Mesenchymal stem cell (in vitro differentiated cells and primary cell): ENCODE measurements at regions not wholly inside any gene's neighbourhood (a gene's known extent, or its start where the extent isn't known, plus 50 kb on each side); places are given as distances from the start of the nearest gene placed in this dataset.

Experiments
- DNase-seq: peaks from one replicate; pipeline ENCODE4 v3.0.0-alpha.2; 2013
- H2AFZ ChIP-seq: one replicate; pipeline ENCODE4 v1.6.1; 2013; ENCODE audit warnings: low read depth, mild to moderate bottlenecking, control low read depth, inconsistent platforms, low read length, moderate library complexity
- H2AK5ac ChIP-seq: 2 replicates; pipeline ENCODE4 v1.6.1; 2013; ENCODE audit warnings: low read length, moderate library complexity, mild to moderate bottlenecking, inconsistent platforms; ENCODE audit not compliant: severe bottlenecking
- H2BK120ac ChIP-seq: one replicate; pipeline ENCODE4 v1.6.1; 2013; ENCODE audit warnings: low read depth, mild to moderate bottlenecking, inconsistent platforms, low read length, moderate library complexity
- H2BK12ac ChIP-seq, 2 experiments: one replicate each; pipeline ENCODE4 v1.6.1; 2013; ENCODE audit warnings: inconsistent platforms in 2 of 2, low read length in 2 of 2, mild to moderate bottlenecking in 2 of 2, moderate library complexity in 2 of 2, control low read depth in 1 of 2
- H2BK15ac ChIP-seq: one replicate; pipeline ENCODE4 v1.6.1; 2013; ENCODE audit warnings: mild to moderate bottlenecking, low read depth, inconsistent platforms; ENCODE audit not compliant: poor library complexity, severe bottlenecking
- H2BK5ac ChIP-seq: 2 replicates; pipeline ENCODE4 v1.6.1; 2013; ENCODE audit warnings: low read depth, mild to moderate bottlenecking, low read length, control low read depth, inconsistent platforms; ENCODE audit not compliant: poor library complexity, severe bottlenecking
- H3K14ac ChIP-seq, 2 experiments: one replicate each; pipeline ENCODE4 v1.6.1; 2013; ENCODE audit warnings: inconsistent platforms in 2 of 2, low read length in 2 of 2, control low read depth in 1 of 2, mild to moderate bottlenecking in 1 of 2, moderate library complexity in 1 of 2
- H3K18ac ChIP-seq, 2 experiments: one replicate each; pipeline ENCODE4 v1.6.1; 2013; ENCODE audit warnings: inconsistent platforms in 2 of 2, low read length in 2 of 2, control low read depth in 1 of 2, low read depth in 1 of 2, mild to moderate bottlenecking in 1 of 2
- H3K23ac ChIP-seq, 2 experiments: one replicate each; pipeline ENCODE4 v1.6.1; 2013; ENCODE audit warnings: inconsistent platforms in 2 of 2, low read length in 2 of 2, mild to moderate bottlenecking in 2 of 2, moderate library complexity in 2 of 2, control low read depth in 1 of 2
- H3K27ac ChIP-seq: 2 replicates; pipeline ENCODE4 v1.5.1; 2013; ENCODE audit warnings: mild to moderate bottlenecking, moderate library complexity, low read length, control low read depth, inconsistent platforms; ENCODE audit not compliant: poor library complexity, severe bottlenecking
- H3K27me3 ChIP-seq, 2 experiments: 2 replicates each; pipeline versions ENCODE4 v1.6.1 to v1.7.0; 2013; ENCODE audit warnings: low read length in 2 of 2, mild to moderate bottlenecking in 2 of 2, moderate library complexity in 2 of 2, control low read depth in 1 of 2, inconsistent platforms in 1 of 2; ENCODE audit not compliant: control insufficient read depth in 1 of 2, insufficient read depth in 1 of 2
- H3K36me3 ChIP-seq, 2 experiments: 2 replicates each; pipeline versions ENCODE4 v1.6.1 to v1.7.0; 2013; ENCODE audit warnings: low read length in 2 of 2, control low read depth in 1 of 2, inconsistent platforms in 1 of 2, low read depth in 1 of 2, mild to moderate bottlenecking in 1 of 2; ENCODE audit not compliant: insufficient read depth in 2 of 2, control insufficient read depth in 1 of 2
- H3K4ac ChIP-seq, 2 experiments: one replicate each; pipeline ENCODE4 v1.6.1; 2013; ENCODE audit warnings: inconsistent platforms in 2 of 2, low read length in 2 of 2, mild to moderate bottlenecking in 2 of 2, moderate library complexity in 2 of 2, control low read depth in 1 of 2, low read depth in 1 of 2
- H3K4me1 ChIP-seq: 2 replicates; pipeline ENCODE4 v1.6.1; 2013; ENCODE audit warnings: low read depth, low read length, control low read depth; ENCODE audit not compliant: control insufficient read depth, insufficient read depth
- H3K4me2 ChIP-seq: 2 replicates; pipeline ENCODE4 v1.6.1; 2013; ENCODE audit warnings: low read length, mild to moderate bottlenecking, inconsistent platforms; ENCODE audit not compliant: poor library complexity, severe bottlenecking
- H3K4me3 ChIP-seq, 2 experiments: 2 replicates each; pipeline versions ENCODE4 v1.5.1 to v1.7.0; 2013; ENCODE audit warnings: low read length in 2 of 2, mild to moderate bottlenecking in 2 of 2, control low read depth in 1 of 2, low read depth in 1 of 2; ENCODE audit not compliant: insufficient read depth in 1 of 2
- H3K79me1 ChIP-seq: replicated peaks from 2 replicates; pipeline ENCODE4 v1.6.1; 2013; ENCODE audit warnings: mild to moderate bottlenecking, control low read depth, low read length, inconsistent platforms; ENCODE audit not compliant: poor library complexity, severe bottlenecking
- H3K9ac ChIP-seq: 2 replicates; pipeline ENCODE4 v1.7.0; 2013; ENCODE audit warnings: mild to moderate bottlenecking, low read length, moderate library complexity
- H3K9me3 ChIP-seq: 2 replicates; pipeline ENCODE4 v1.7.0; 2013; ENCODE audit warnings: mild to moderate bottlenecking, low read length; ENCODE audit not compliant: control insufficient read depth
- H4K8ac ChIP-seq: one replicate; pipeline ENCODE4 v1.6.1; 2013; ENCODE audit warnings: inconsistent platforms, mild to moderate bottlenecking, low read length, moderate library complexity
- H4K91ac ChIP-seq: one replicate; pipeline ENCODE4 v1.6.1; 2013; ENCODE audit warnings: mild to moderate bottlenecking, low read length, inconsistent platforms
- WGBS: methylation state at CpG from one replicate; pipeline ENCODE4 v1.1.7; 2013; ENCODE audit warnings: mixed read lengths; 5-methylcytosine and 5-hydroxymethylcytosine counted together

- peaks cover 0 to 12% of the 10 kb centered on the region in 2 experiments for H3K27me3 ChIP-seq
- DNase-seq, result no peak
- H3K79me1 ChIP-seq, result no peaks in the 10 kb centered on the region
- H2AK5ac ChIP-seq, result no peak overlapping the region
- H2BK12ac ChIP-seq, result no peak overlapping the region
- H3K18ac ChIP-seq, result no peak overlapping the region
- no peak overlapping the region for H2AFZ ChIP-seq
- no peak overlapping the region for H4K8ac ChIP-seq
- no peak overlapping the region for H4K91ac ChIP-seq
- H3K4ac ChIP-seq, result no peak overlapping the region
- H3K9ac ChIP-seq, result no peak overlapping the region
- no peak overlapping the region for H3K14ac ChIP-seq
- no peak overlapping the region for H2BK5ac ChIP-seq
- no peak overlapping the region for H2BK15ac ChIP-seq
- H3K23ac ChIP-seq, result no peak overlapping the region
- no peak overlapping the region for H3K27ac ChIP-seq
- H3K4me3 ChIP-seq, result no peak overlapping the region
- H3K4me2 ChIP-seq, result no peak overlapping the region
- no peaks in the 10 kb centered on the region for H3K9me3 ChIP-seq
- no peaks in the 10 kb centered on the region for H3K4me1 ChIP-seq
- H3K36me3 ChIP-seq, result no peaks in the 10 kb centered on the region
- H2BK120ac ChIP-seq, result no peak overlapping the region
These were observed 352.8 kb downstream of the BUD13 start for GRCh38 chr11:116420030-116420429.

GRCh38 chr11:116418388-116419041 lies 354.3 kb downstream of the BUD13 start:
- H3K18ac ChIP-seq, result no peak overlapping the region
- H2BK5ac ChIP-seq, result no peak overlapping the region
- H3K4me1 ChIP-seq, result no peaks in the 10 kb centered on the region
- H2BK15ac ChIP-seq, result no peak overlapping the region
- no peak overlapping the region for H3K27ac ChIP-seq
- H3K79me1 ChIP-seq, result no peaks in the 10 kb centered on the region
- H4K8ac ChIP-seq, result no peak overlapping the region
- no peak overlapping the region for H4K91ac ChIP-seq
- H3K27me3 ChIP-seq, result peaks cover 0 to 8% of the 10 kb centered on the region in 2 experiments
- no peak overlapping the region for H3K9ac ChIP-seq
- H3K4ac ChIP-seq, result no peak overlapping the region
- 85% methylated on average over 6 of the region's 6 CpGs for WGBS
- H2BK120ac ChIP-seq, result no peak overlapping the region
- no peak overlapping the region for H3K4me3 ChIP-seq
- no peak overlapping the region for H2BK12ac ChIP-seq
- H3K23ac ChIP-seq, result no peak overlapping the region
- no peak overlapping the region for H2AK5ac ChIP-seq
- no peaks in the 10 kb centered on the region for H3K9me3 ChIP-seq
- H3K36me3 ChIP-seq, result no peaks in the 10 kb centered on the region
- H3K14ac ChIP-seq, result no peak overlapping the region
- no peak for DNase-seq
- no peak overlapping the region for H2AFZ ChIP-seq
- no peak overlapping the region for H3K4me2 ChIP-seq

- no peaks in the 10 kb centered on the region for H3K4me1 ChIP-seq
- H3K79me1 ChIP-seq, result no peaks in the 10 kb centered on the region
- H2BK120ac ChIP-seq, result no peak overlapping the region
- no peaks in the 10 kb centered on the region for H3K9me3 ChIP-seq
- peaks cover 0 to 8% of the 10 kb centered on the region in 2 experiments for H3K27me3 ChIP-seq
- WGBS, result 54% methylated on average over 1 of the region's 1 CpG
- H3K4ac ChIP-seq, result no peak overlapping the region
- H4K91ac ChIP-seq, result no peak overlapping the region
- H3K9ac ChIP-seq, result no peak overlapping the region
- H2BK12ac ChIP-seq, result no peak overlapping the region
- H2BK5ac ChIP-seq, result no peak overlapping the region
- H4K8ac ChIP-seq, result no peak overlapping the region
- H3K23ac ChIP-seq, result no peak overlapping the region
- no peak overlapping the region for H3K14ac ChIP-seq
- no peak for DNase-seq
- no peak overlapping the region for H2BK15ac ChIP-seq
- H2AFZ ChIP-seq, result no peak overlapping the region
- no peak overlapping the region for H3K4me2 ChIP-seq
- H3K27ac ChIP-seq, result no peak overlapping the region
- no peak overlapping the region for H2AK5ac ChIP-seq
- H3K36me3 ChIP-seq, result no peaks in the 10 kb centered on the region
- H3K18ac ChIP-seq, result no peak overlapping the region
- no peak overlapping the region for H3K4me3 ChIP-seq
These were observed 355.9 kb downstream of the BUD13 start for GRCh38 chr11:116416852-116417251.

GRCh38 chr11:116415095-116415494 lies 357.7 kb downstream of the BUD13 start:
- Histone ChIP-seq H3K27ac (no peak overlapping the region), H2BK120ac (no peak overlapping the region), H3K4ac (no peak overlapping the region), H3K4me2 (no peak overlapping the region), H2BK15ac (no peak overlapping the region), H4K91ac (no peak overlapping the region), H2BK5ac (no peak overlapping the region), H2AFZ (no peak overlapping the region), H2BK12ac (no peak overlapping the region), H3K36me3 (no peaks in the 10 kb centered on the region), H3K9me3 (no peaks in the 10 kb centered on the region), H3K14ac (no peak overlapping the region), H3K18ac (no peak overlapping the region), H4K8ac (no peak overlapping the region), H3K9ac (no peak overlapping the region), H3K27me3 (peaks cover 0 to 8% of the 10 kb centered on the region in 2 experiments), H3K79me1 (no peaks in the 10 kb centered on the region), H3K23ac (no peak overlapping the region), H3K4me1 (no peaks in the 10 kb centered on the region), H3K4me3 (no peak overlapping the region), H2AK5ac (no peak overlapping the region)
- 60% methylated on average over 4 of the region's 6 CpGs for WGBS
- no peak for DNase-seq
